ENCODE measurements at regions not wholly inside any gene's neighbourhood (a gene's known extent, or its start where the extent isn't known, plus 50 kb on each side); places are given as distances from the start of the nearest gene placed in this dataset.
"Not testable (repeated sequence)": the region's sequence is repeated elsewhere in the genome, so short reads cannot be mapped to it uniquely, and the experiment has no call there.

DNA sequence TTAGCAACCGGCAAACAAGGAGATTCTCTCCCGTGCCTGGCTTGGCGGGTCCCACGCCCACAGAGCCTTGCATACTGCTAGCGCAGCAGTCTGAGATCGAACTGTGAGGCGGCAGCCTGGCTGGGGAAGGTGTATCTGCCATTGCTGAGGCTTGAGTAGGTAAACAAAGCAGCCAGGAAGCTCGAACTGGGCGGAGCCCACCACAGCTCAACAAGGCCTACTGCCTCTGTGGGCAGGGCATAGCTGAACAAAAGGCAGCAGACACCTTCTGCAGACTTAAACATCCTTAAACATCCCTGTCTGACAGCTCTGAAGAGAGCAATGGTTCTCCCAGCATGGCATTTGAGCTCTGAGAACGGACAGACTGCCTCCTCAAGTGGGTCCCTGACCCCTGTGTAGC lies 58.8 kb upstream of the ZNF800 start:
- not testable (repeated sequence) for TF ChIP-seq CTCF (tag by site-specific recombination; IDR thresholded peaks at IDR 0.05); HOXA7 (CRISPR knock-in tag; IDR thresholded peaks at IDR 0.05; ENCODE audit: borderline replicate concordance); SP3 (tag by site-specific recombination; IDR thresholded peaks at IDR 0.05); ZBTB11 (tag by site-specific recombination; conservative IDR thresholded peaks at IDR 0.05; ENCODE audit: low read depth); ZNF26 (tag by site-specific recombination; IDR thresholded peaks at IDR 0.05); ZEB2 (tag by site-specific recombination; IDR thresholded peaks at IDR 0.05); MEIS1 (CRISPR knock-in tag; IDR thresholded peaks at IDR 0.05; ENCODE audit: borderline replicate concordance); ZNF433 (tag by site-specific recombination; IDR thresholded peaks at IDR 0.05; ENCODE audit: low read depth); YY1 (tag by site-specific recombination; IDR thresholded peaks at IDR 0.05); KLF17 (tag by site-specific recombination; IDR thresholded peaks at IDR 0.05); ZBTB21 (tag by site-specific recombination; IDR thresholded peaks at IDR 0.05); KLF16 (tag by site-specific recombination; IDR thresholded peaks at IDR 0.05)

Data from HEK293 (cell line).